HG03439 (cell line): ENCODE measurements at regions not wholly inside any gene's neighbourhood (a gene's known extent, or its start where the extent isn't known, plus 50 kb on each side); places are given as distances from the start of the nearest gene placed in this dataset.

Source experiments
- ATAC-seq: cut with Tn5 transposase; IDR thresholded peaks from one replicate; pipeline ENCODE4 v1.9.1; 2021; ENCODE audit warnings: mild to moderate bottlenecking, moderate library complexity; ENCODE audit not compliant: unreplicated experiment

DNA sequence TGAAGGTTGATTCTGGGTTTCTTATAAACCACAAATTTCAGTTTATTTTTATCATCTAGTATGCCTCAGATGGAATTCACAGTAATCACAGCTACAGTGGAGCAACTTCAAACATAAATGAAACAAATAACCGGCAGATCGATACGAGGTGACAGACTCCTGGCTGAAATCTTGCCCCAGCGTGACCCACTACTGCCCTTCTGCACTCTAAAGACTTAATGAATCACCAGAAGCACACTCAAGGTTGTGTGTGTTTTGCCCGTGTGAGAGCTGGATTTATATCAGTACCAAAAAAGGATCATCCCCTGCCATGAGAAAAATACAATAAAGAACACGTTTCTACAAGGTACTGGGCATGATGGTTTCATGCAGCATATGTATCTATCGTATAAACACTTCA, 161.7 kb downstream of the KLF12 start:
- ATAC-seq = no peak

- no peak for ATAC-seq
Observed at GRCh38 chr13:73971481-73971880, 162.7 kb downstream of the KLF12 start.

DNA sequence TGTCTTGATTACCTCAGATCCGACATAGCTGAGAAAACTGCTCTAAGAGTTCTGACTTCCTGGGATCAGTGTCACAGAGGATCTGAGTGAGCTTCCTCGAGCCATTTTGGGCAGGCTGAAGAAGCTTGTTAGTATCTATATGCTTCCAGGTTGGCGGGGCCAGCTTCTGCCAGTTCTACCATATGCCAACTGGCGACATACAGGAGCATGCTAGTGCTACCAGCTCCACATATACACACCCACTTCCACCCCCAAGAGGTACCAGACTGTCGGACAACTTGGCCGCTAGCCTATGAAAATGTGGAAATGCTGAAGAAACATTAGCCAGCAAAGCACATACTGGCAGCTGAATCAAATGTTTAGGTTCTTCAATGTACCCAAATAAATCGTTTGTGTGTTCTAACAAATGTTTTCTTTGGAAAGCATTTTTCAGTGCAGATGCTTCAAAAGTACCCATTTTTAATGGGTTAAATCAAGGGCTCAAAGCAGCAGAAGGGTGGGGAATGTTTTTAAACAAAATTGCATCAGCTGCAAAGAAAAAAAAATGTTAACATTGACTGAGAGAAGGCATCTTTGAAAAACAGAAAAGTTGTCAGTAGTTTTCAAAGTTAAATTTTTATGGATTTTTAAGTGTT, 163.7 kb downstream of the KLF12 start:
- ATAC-seq = no peak

DNA sequence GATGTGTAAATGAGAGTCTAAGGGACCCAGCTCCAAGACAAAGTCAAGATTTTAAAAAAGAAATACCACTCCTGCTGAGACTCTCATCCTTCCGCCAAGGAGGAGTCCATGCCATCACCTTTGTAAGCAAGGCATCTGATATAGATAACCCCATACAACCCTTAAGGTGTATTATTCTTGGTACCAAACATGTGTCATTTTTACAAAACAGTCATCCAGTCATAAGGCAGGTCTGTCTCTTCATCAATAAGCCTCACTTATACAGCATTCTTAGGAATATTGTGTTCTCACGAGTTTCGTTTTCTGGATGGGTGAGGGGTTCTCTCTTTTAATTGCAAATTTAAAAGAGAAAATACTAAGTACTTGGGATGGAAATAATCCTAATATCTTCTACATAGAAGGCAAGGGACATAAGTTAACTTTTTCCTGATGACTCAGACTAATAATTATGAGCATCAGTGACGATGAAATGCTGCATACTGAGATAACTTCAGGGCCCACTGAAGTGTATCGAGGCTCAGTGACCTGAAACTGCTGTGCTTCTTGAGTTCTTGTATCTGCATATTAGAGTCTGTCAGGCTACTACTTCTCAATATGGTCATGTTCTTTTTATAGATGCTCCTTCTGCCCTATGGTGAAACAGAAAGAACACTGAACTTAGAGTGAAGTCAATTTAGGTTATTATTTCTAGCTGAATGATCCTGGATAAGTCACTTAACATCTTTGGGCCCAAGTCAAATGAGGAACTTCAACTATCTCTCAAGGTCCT, 166.6 kb downstream of the KLF12 start:
- ATAC-seq = peak; percentile 98

DNA sequence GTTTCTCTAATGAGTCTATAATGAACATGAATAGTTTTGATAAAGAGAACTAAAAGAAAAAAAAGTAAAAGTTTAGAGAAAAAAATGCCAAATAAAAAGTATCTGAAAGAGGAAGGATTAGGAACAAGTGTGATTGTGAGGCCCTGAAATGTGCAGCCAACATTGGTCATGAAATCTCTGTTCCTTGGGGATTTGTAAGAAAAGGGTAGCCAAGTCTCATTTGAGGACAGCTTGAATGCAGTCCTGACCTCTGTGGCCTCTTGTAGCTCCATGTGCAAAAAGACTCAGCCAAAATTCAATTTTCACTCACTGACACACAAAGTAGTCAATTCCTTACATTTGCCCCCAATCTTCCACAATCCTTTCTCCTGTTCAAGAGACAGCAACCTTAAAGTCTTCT, 167.9 kb downstream of the KLF12 start:
- ATAC-seq = no peak

GRCh38 chr13:73962284-73962683, 171.9 kb downstream of the KLF12 start:
- ATAC-seq = no peak

- no peak for ATAC-seq
Observed at GRCh38 chr13:73961181-73961580, 173.0 kb downstream of the KLF12 start.

GRCh38 chr13:73960474-73960873, 173.7 kb downstream of the KLF12 start:
- ATAC-seq = peak; percentile 61

DNA sequence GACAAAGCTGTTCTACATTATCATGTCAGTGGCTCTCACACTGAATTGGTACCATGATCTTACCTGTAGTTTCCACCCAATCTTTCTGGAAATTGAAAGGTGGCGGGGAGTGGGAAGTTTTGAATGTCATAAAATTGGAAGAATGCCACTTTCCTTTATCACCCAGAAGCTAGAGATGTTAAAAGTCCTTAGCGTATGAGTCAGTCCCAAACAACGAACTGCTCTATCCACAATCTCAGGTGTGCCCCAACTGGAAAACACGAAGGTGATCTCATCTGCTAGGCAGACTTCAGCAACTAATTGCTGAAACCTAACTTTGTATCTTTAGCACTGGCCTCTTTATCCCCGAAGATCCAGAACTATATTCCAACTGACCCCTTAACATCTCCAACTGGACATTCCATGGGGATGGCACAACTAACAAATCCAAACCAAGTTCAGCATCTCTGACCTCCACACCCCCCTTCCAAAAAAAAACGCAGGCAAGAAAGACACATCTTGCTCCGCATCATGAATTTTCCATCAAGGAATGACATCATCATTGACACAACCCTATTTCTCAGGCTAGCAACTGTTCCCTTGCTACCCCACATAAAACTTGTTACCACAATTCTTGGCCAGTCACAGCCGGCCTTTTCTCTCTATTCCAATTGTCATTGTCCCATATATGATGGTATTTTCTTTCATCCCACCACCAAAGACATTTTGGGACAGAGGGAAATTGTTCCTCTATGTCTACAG, 175.4 kb downstream of the KLF12 start:
- ATAC-seq = no peak

- no peak for ATAC-seq
Observed at GRCh38 chr13:73957889-73958288, 176.3 kb downstream of the KLF12 start.

DNA sequence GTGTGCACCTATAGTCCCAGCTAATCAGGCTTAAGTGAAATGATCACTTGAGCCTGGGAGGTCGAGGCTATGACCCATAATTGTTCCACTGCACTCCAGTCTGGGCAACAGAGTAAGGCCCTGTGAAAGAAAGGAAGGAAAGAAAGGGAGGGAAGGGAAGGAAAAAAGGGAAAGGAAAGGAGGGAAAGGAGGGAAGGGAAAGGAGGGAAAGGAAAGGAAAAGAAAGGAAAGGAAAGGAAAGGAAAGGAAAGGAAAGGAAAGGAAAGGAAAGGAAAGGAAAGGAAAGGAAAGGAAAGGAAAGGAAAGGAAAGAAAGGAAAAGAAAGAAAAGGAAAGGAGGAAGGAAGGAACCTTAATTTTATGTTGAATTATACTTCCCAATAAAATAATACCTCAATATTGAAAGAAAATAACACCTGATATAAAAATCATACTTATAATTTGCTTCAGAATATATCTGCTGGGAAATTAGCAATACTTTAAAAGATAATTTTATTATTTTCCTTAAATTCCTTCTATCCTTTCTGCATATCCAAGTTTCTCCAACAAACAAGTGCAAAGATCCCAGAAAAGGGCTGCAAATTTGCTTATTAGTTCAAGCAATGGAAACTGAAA, 177.3 kb downstream of the KLF12 start:
- no peak for ATAC-seq

DNA sequence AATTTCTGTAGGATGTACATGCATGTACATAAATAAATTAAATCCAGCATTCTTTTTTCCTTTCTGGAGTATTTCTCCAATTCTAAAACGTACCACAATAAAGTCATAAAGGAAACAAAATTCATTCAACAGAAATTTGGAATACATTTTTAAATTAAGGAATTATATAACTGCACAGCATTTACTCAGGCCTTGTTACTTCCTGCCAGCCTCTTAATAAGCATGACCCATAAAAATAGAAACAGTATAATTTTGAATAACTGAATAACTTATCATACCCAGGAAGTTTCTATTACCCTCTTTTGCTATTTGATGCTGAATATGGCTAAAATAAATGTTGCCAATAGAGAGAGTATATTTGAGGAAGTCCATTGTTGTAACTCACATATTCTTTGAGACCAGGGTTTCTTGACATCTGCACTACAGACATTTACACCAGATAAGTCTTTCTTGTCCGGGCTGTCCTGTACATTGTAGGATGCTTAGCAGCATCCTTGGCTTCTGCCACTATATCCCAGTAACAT, 178.2 kb downstream of the KLF12 start:
- ATAC-seq = no peak

GRCh38 chr13:73954808-73955207, 179.4 kb downstream of the KLF12 start:
- peak; percentile 57 for ATAC-seq

DNA sequence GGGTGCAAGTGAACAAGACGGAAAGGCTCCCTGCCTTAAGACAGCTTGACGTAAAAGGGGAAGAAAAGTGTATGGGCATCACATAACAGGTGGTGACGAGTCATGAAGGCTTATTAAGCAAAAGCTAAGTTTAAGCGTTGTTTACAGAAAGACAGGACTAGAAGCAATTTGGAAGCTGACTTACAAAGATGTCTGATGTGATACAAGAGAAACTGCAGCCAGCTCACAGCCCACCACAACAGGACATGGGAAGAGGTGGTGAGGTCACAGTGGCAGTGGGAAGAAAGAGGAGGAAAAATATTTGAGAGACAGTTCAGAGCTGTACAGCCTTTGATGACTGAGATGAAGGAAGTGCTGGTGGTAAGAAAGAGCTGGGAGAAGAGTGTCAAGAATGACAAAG, 181.6 kb downstream of the KLF12 start:
- ATAC-seq = no peak

GRCh38 chr13:73948848-73949529, 185.2 kb downstream of the KLF12 start:
- ATAC-seq = no peak

- ATAC-seq = no peak
Observed at GRCh38 chr13:73945871-73946270, 188.3 kb downstream of the KLF12 start.

DNA sequence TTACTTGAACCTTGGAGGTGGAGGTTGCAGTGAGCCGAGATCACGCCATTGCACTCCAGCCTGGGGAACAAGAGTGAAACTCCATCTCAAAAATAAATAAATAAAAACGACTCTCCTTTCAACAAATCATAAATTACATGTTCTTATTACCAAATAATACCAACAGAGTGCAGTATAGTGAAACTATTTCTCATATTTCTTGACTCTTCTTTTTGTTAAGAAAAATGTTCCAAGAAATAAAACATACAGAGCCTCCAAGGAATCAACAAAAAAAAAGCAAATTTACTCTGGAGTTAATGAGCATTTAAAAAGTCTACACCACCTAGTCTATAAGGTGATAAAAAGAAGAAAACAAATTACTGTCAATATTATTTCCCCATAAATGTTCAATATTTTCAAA, 188.8 kb downstream of the KLF12 start:
- ATAC-seq = no peak

DNA sequence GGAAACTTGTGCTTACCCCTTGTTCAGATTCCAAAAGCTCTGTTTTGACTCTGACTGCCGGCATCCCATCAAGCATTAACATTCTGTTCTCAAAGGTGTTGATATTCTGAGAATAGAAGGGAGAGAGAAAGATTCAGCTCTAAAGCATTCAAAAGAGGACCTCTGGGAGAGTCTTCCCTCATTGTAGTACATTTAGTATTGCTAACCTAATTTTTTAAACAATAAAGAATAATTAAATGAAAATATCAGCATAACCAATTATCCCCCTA, 190.3 kb downstream of the KLF12 start:
- no peak for ATAC-seq

DNA sequence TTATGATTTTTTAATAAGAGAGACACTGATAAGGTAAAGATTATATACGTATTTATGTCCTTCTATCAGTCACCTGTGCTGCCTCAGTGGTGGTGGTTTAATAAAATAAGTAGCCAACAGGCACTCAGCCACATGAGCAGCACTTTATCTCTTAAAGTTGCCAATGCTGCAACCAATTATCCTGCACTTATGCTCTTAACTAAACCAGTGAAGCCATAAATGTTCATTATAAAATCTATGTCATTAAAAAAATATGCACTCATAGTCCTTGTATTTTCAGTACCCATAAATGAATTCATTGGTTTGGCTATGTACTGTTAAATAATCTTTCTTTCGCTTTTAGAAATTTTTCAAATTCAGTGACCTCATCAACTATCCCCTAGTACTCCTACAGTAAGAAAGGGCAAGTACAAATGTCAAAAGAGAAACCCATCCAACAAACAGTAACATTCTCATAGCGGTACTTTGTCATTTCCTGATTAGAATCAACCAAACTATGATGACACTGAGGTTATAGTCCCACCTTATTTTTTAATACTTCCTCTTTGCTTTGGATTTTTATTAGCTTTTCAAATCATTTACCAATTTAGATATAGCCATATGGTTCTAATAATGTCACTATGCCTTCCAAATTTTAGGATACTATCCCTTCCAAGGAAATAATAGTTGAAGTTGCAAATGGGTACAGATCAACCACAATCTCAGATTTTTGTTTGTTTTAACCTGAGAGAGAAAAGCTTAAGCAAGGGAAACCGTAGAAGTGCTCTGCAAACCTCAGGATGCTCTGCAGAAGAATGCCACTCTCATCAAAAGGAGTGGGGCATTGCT, 190.9 kb downstream of the KLF12 start:
- peak; percentile 85 for ATAC-seq

- ATAC-seq = no peak
Observed at GRCh38 chr13:73941752-73942151, 192.5 kb downstream of the KLF12 start.
